ENCODE measurements at regions not wholly inside any gene's neighbourhood (a gene's known extent, or its start where the extent isn't known, plus 50 kb on each side); places are given as distances from the start of the nearest gene placed in this dataset.

- no peak for DNase-seq
Measured at GRCh38 chr15:87628311-87628710, 628.2 kb downstream of the NTRK3 start.

- DNase-seq = no peak
Measured at GRCh38 chr15:87626860-87627259, 629.7 kb downstream of the NTRK3 start.

GRCh38 chr15:87623832-87624231 lies 632.7 kb downstream of the NTRK3 start:
- DNase-seq = no peak

GRCh38 chr15:87620393-87620792 lies 636.1 kb downstream of the NTRK3 start:
- no peak for DNase-seq

GRCh38 chr15:87619161-87619960 lies 637.2 kb downstream of the NTRK3 start:
- DNase-seq = no peak

GRCh38 chr15:87618203-87618725 lies 638.3 kb downstream of the NTRK3 start:
- no peak for DNase-seq

GRCh38 chr15:87614704-87615103 lies 641.8 kb downstream of the NTRK3 start:
- DNase-seq = no peak

- no peak for DNase-seq
Measured at GRCh38 chr15:87610366-87610765, 646.2 kb downstream of the NTRK3 start.

GRCh38 chr15:87609894-87610293 lies 646.6 kb downstream of the NTRK3 start:
- no peak for DNase-seq

GRCh38 chr15:87609474-87609873 lies 647.1 kb downstream of the NTRK3 start:
- no peak for DNase-seq

- DNase-seq = no peak
Measured at GRCh38 chr15:87608238-87609028, 648.1 kb downstream of the NTRK3 start.

- DNase-seq = no peak
Measured at GRCh38 chr15:87606971-87607370, 649.6 kb downstream of the NTRK3 start.

GRCh38 chr15:87604857-87605446 lies 651.6 kb downstream of the NTRK3 start:
- no peak for DNase-seq

- DNase-seq = no peak
Measured at GRCh38 chr15:87602371-87602770, 654.2 kb downstream of the NTRK3 start.

- no peak for DNase-seq
Measured at GRCh38 chr15:87599616-87600015, 656.9 kb downstream of the NTRK3 start.

- DNase-seq = no peak
Measured at GRCh38 chr15:87597346-87598052, 659.0 kb downstream of the NTRK3 start.

GRCh38 chr15:87591582-87591981 lies 665.0 kb downstream of the NTRK3 start:
- DNase-seq = no peak

- no peak for DNase-seq
Measured at GRCh38 chr15:87591042-87591441, 665.5 kb downstream of the NTRK3 start.

GRCh38 chr15:87589134-87589533 lies 667.4 kb downstream of the NTRK3 start:
- DNase-seq = no peak

- no peak for DNase-seq
Measured at GRCh38 chr15:87582169-87582568, 674.4 kb downstream of the NTRK3 start.

GRCh38 chr15:87579537-87579936 lies 677.0 kb downstream of the NTRK3 start:
- DNase-seq = no peak

- no peak for DNase-seq
Measured at GRCh38 chr15:87578776-87579175, 677.8 kb downstream of the NTRK3 start.

GRCh38 chr15:87577336-87577735 lies 679.2 kb downstream of the NTRK3 start:
- DNase-seq = no peak
